GM21360 (cell line): ENCODE measurements at regions not wholly inside any gene's neighbourhood (a gene's known extent, or its start where the extent isn't known, plus 50 kb on each side); places are given as distances from the start of the nearest gene placed in this dataset.
A peak's percentile ranks its signal among the peaks of the same experiment; 100 is the strongest.
"Not testable (repeated sequence)": the region's sequence is repeated elsewhere in the genome, so short reads cannot be mapped to it uniquely, and the experiment has no call there.

Experiments used
- ATAC-seq: cut with Tn5 transposase; IDR thresholded peaks from one replicate; pipeline ENCODE4 v1.9.1; 2021; ENCODE audit warnings: mild to moderate bottlenecking, moderate library complexity; ENCODE audit not compliant: unreplicated experiment

DNA sequence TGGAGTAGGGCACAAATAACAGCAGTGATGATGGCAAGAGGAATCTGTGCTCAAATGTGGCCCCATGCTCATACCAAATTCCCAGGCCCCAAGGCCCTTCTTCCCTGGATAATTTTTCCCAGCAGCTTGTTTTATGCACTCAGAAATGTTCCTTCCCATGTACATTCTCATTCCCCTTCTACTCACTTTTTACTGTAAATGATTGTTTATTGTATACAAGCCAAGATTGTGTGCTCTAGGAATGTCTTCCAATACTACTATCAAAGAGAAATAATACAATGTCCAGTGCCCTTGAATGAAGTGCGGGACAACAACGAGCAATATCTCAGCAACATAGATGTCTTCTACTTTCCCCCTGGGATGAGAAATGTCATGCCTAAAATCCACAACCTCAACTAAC is 201.6 kb downstream of the ICOS start:
- no peak for ATAC-seq

DNA sequence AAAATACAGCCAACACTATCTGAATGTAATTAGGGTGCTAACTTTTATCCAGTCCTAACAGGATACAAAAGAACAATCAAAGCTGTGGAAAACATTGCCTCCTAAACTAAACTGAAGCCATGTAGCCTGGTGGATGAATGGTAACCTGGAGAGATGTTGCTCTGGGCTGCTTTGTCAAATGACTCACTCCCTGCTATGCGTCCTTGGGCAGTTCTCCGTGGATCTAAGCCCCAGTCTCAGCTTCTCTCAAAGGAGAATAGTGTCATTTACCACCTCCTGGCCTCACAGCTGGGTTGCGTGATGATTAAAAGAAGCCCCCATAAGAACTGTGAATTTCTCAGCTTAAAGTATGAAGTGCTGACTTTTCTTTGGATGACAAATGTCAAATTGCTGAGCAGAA is 203.7 kb downstream of the ICOS start:
- no peak for ATAC-seq

DNA sequence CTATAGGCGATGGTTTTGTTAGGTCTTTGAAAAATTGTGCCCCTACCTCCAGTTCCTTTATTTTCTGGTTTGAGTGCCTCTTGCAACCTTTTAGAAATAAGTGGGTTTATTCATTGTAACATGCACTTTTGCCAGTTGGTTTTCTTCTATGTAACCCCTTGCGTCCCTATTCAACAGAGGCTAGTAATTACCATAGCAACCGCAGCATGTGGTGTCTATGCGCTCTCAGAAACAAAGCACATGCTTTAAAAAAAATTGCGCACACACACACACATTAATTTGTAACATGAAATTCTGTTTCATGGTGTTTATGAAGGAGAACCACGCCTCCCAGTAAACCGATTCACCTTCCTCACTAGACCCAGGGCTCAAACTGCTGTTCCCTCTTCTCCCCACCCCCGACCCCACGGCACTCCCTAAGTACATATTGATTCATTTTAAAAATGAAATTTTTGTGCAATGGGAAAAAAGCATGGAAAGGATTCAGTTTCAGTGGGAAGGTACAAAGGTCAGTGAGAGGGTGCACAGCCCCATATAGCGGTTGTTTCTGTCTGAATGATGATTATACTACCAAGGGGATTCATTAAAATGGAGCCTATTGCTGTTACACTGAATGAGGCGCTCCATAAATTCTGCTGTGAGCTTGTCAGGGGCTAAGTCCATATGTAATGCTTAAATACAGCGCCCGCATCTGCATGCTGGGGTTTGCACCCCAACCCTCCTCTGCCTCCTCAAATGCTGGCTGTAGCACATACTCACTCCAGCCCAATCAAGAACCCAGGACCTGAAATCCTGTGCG is 206.9 kb downstream of the ICOS start:
- ATAC-seq: no peak

DNA sequence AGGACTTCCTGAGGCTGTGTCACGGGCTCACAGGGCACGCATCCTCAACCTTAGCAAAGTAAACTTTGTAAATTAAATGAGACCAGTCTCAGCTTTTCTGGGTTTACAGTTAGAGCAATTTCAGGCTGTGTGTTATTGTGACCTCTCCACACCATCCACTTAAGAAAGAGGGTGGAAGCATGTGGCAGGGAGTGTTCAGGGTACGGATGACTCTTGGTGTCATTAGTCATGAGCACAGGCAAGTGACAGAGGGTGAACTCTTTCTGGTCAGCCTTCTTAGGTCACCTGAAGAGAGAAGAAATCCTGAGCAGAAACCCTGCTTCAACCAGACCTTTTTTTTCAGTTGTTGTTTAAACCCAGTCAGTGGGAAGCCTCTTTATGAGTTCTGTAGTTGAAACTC is 207.9 kb downstream of the ICOS start:
- no peak for ATAC-seq

DNA sequence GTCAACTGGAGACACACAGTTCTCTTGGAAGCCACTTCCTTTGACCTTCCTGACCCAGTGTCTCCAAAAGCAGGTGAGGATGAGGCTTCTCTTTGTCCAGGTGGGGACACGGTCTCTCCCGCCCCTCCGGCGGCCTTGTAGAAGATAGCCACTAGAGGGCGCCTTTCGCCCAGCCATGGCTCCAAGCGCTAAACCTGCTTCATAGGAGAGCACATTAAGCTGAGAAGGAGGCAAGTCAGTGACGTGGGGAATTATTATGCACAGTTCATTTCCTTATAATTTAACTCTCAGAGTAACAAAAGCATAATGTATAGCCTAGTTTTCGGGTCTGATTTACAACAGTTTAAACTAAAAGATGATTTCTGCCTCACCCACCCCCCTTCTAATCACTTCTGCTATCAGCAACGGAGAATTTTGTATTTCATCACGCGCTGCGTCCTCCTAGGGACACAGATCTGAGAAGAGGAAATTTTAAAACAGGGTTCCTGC is 208.7 kb downstream of the ICOS start:
- ATAC-seq: peak; percentile 98

DNA sequence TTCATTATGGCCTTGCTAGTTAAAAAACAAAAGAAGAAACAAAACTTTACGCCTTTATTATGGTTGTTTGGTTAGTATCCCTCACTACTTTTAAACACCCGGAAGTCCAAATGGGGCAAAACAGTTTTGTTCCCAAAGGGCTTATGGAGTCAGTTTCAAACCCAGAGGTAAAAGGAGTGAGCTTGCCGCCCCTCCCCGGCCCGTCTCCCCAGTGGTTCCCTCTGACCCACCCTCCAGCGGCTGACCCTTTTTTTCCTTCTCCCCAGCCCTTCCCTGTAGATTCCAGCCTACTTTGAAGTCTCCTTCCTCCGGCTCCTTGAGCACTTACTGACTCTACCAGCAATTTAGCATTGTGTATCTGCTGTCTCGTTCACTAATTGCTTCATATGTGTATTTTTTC is 209.2 kb downstream of the ICOS start:
- no peak for ATAC-seq

DNA sequence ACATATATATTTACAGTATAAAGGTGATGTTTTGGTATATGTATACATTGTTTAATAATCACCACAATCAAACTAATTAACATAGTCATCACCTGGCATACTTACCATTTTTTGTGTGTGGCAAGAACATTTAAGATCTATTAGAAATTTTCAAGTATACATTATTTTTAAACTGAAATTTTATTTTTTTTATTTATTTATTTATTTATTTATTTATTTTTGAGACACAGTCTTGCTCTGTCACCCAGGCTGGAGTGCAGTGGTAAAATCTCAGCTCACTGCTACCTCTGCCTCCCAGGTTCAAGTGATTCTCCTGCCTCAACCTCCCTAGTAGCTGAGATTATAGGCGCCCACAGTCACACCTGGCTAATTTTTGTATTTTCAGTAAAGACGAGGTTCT is 210.5 kb downstream of the ICOS start:
- ATAC-seq: not testable (repeated sequence)

DNA sequence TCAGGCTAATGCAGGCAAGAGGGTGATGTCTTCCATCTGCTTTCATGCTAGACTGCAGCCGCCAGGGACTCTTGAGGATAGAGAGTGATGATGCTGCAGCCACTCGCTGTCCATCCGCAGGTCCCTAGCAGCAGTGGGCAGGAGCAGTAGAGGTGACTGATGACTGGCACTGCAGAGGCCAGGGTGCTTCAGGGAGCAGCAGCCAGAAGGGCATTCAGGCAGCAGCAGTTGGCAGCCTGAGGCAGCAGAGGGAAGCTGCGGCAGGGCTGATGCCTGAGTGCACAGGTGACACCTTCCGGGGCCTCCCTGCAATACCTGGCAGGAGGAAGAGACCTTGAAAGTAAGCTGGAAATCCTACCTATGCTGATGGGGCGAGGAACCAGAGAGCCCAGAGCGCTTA is 214.2 kb downstream of the ICOS start:
- no peak for ATAC-seq

DNA sequence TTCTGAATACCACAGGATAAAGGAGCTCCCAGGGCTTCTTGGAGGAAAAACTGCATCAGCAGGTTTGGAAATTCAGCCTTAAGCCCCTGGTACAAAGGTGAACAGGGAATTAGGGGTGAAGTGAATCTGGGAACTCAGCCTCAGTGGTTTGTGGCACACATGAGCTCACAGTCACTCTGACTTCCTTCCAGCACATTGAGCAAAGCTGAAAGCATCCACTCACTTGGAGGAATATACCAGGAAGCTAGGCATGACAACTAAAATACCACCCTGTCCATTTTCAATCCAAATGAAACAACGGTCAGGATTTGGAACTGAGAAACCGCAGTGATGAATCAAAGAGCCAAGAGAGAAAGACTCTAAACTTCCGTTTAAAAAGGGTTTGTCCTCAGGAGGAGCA is 216.1 kb downstream of the ICOS start:
- no peak for ATAC-seq

DNA sequence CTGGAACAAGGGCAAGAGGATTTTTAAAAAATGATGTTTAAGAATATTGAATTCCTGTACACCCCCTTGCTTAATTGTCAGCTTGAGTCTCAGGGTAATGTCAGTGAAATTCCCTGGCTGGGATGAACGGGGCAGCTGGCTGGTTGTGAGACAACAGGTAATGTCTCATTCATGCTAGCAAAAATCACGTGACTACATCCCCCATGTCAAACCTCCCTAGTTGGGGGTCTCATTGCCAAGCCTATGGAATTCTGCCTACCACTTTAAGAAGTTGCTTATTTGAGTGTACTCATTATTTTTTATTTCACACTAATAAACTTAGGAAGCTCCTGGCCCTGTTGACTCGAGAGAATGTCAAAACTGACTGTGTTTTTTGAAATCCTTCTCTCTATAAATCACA is 218.3 kb downstream of the ICOS start:
- no peak for ATAC-seq

DNA sequence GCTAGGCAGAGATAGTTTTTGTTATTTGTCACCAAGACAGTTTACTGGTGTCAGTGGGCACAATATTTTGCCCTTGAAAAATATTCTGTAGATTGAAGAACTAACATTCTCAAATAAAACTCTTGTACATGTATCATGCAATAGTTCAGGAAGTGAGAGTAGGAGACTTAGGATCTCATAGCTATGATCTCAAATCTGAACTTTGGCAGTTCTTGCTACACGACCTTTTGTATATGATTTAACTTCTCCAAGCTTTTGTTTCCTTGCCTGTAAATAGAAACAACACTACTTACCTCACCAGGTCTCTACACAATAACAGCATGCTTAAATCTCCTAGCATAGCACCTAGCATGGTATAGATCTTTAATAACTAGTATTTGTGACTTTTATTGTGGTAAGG is 219.9 kb downstream of the ICOS start:
- no peak for ATAC-seq

DNA sequence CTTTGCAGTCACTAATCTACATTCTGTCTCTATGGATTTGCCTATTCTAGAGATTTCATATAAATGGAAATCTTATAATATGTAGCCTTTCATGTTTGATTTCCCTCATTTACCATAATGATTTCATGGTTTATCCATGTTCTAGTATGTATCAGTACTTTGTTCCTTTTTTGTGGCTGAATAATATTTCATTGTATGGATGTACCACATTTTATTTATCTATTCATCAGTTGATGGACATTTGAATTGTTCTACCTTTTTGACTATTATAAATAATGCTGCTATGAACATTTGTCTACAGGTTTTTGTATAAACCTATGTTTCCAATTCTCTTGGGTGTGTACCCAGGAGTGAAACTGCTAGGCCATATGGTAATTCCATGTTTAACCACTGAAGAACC is 221.1 kb downstream of the ICOS start:
- no peak for ATAC-seq

DNA sequence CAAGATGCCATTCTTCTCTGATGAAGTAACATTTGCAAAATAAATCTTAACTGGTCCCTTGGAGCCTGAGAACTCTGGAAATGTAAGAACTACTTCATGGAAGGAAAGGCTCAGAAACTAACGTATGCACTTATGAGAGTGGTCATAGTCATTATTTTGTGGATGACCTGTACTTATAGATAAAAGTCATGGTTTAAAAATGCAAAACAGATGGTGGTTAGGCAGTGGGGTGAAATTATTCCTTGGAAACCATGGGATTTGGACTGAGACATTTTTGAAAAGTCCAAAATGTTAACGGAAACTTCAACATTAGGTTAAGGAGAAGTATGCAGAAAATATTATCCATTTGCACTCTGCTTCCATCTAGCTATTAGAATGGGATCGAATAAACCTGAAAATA is 223.0 kb downstream of the ICOS start:
- ATAC-seq: no peak

DNA sequence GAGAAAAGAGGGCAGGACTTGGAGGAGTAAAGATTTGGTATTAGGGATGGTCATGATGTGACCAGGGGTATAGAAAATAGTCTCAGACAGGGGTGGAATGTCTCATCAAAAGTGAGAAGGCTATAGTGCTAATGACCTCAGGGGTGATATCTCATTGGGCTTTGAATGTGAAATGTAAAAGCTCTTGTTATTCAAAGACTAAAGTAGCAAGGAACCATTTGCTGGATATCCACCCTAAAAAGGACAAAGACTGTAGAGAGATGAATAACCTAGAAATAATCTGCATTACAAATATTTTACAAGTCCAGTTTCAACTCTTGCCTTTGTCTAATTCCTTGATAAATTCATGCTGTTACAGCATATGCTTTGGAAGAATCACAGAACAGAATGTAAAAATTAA is 224.4 kb downstream of the ICOS start:
- no peak for ATAC-seq

DNA sequence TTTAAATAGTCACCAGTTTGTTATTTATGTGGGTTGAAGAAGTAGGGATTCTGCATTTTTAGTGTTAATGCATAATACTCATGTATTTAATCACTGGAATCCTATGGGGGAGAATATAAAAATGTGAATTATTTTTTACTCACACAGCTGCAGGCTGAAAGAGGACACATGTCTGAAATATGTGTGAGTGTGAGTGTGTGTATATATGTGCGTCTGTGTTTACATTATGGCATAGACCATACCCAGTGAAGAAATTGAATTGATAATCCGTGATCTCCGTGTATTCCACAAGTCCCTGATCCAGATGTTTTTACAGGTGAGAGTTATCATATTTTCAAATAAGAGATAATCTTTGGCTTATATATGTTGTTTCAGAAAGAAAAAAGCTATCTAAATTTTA is 225.3 kb downstream of the ICOS start:
- no peak for ATAC-seq

DNA sequence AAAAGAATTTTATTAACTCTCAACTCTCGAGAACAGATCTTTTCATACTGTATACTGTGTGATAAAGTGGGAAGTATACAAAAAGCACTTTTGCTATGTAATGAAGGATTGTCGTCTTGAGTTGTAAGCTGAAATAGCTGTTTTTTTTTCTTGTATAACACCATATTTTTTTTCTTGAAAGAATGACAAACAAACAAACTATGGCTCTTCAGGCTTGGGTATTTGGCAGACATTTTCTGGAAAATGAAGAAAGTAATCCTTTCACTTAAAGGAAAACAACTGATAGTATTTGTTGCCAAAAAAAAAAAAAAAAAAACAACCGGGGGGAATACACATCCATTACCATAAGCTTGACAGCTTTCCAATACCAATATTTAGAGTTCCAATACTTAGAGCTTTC is 230.4 kb downstream of the ICOS start:
- no peak for ATAC-seq

DNA sequence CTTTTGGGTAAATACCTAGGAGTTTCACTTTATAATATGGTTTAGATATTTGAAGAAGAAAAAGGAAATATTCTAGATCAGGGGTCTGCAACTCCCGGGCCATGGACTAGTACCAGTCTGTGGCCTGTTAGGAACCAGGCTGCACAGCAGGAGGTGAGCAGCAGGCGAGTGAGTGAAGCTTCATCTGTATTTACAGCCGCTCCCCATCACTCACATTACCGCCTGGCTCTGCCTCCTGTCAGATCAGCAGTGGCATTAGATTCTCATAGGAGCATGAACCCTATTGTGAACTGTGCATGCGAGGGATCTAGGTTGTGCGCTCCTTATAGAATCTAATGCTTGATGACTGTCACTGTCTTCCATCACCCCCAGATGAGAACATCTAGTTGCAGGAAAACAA is 231.1 kb downstream of the ICOS start:
- not testable (repeated sequence) for ATAC-seq

DNA sequence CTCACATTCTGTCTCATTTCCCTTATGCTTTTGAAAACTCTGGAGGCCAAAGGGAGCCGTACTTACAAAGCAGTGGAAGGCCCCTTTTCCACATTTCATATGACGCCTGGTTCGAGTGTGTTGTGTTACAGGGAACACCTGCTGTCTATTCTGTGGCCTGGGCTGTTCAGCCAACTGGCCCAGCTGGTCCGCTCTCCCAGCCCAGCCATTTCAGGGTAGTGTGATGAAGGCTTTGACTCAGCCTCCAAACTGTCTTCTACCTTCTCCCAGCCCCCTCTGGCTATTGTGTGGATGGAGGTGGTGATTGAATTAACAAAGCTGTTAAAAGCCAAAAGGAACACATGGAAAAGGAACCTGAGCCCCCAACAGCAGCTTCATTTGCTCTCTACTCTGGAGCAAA is 233.8 kb downstream of the ICOS start:
- no peak for ATAC-seq

DNA sequence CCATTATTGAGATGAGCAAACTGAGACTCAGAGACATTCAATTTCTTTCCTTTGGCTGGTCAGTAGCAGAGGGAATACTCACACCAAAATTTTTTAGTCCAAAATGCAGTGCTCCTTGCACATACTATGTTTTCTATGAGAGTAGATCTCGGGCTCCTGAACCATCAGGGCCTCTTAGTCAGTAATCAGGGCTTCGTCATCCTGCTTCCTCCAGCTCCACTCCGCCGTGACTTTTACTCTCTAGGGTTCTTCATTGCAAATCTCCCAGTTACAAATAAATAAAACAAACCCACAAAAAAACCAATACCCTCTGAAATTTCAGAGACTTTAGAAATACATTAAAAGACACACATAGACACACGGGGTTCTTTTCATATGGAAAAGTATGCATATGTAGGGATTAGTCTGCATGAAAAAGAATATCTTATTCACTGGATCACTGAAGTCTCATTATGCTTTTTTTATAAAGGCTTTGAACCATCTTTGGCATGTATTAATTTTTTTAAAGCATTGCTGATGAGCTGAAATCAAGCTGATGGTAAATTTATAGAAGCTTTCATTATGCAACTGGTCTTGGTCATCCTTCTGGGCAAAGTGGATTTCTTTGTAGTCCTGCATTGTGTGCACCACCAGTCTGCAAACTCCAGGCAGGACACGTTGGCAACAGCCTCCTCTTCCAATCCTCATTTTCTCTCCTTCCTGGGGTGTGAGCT is 235.0 kb downstream of the ICOS start:
- ATAC-seq: no peak

DNA sequence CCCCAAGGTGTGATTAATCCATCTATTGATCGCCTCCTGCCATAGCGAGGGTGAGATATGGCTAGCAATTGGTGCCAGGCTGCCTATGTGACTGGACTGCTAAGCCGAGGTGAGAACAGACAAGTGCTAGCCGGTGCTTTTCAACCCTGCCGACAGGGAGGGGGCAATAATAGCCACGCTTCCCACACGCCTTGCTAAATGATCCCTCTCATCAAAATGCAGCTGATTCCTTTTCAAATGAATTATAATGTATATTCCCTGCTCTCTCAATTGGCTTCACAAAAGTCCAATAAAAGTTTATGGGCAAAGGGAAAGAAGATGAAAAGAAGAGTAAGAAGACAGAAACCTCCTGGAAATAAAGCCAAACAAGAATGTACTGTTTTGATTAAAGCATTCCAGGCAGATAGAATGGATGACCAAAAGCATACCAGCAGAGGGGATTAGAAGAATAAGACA is 235.6 kb downstream of the ICOS start:
- no peak for ATAC-seq

DNA sequence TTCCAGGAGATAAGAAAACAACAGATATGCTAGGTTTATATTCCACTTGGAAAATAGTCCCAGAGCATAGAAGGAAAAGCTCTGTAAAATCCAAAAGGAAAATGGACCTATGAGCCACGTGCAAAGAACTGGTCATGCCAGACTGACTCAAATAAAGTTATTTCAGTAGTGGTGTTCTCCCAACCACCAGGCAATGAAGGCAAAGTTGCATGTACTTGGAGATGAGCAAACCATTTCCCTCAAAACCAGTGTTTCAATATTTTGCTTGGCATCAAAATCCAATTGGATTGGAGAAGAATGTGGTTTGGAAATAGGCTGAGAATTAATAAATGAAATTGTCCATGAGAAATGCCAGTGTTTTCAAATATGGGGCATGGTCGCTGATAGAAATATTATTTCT is 237.5 kb downstream of the ICOS start:
- ATAC-seq: no peak

DNA sequence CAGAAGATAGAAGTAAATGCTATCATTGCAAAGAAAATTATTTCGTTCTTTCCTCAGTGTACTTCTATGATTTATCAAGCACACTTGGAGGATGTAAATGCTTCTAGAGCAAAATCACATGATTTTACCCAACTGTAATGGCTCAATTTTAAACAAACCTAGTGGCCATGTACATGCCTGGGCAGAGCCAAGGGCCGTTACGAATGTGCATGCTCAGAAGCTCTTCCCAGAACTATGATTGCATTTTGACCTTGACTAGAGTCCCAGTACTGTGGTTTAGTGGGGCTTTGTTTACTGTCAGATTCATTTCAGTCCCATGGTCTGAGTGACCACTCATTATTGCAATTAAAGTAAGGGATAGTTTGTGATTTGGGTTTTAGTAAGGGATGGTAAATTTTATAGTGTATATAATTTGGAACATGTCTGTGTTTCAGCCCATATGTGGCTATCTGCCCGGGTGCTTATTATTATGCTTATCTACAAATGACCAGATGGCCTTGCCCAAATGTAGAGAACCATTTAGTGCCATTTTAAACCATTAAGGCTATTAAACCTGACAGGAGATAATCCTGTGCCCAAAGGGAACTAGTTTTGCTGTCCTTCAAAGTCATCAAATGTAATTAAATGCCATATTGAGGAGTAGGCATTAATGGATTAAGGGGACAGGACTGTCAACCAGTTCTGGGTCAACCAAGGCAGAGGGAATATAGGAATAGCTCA is 239.1 kb downstream of the ICOS start:
- no peak for ATAC-seq
